ENCODE measurements at regions not wholly inside any gene's neighbourhood (a gene's known extent, or its start where the extent isn't known, plus 50 kb on each side); places are given as distances from the start of the nearest gene placed in this dataset.

DNA sequence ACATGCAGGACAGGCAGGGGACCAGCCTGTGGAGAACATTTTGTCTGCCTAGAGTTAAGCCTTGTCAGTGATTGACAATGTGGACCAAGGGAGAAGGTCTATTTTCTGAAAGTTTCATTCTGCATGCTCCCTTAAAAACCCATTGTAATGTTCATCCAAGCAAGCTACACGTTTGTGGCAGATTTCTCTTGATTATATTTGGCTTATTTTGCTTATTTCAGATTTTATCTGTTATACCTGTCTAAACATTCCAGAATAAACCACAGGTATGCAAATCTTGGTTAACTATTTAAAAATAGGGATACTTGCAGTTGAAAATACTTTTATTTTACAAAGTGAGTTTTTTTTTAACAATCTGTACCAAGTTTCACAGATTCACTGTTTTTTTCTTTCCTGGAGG, 78.2 kb upstream of the F3 start:
- Histone ChIP-seq H3K27me3 (ENCODE audit: insufficient read depth in 3 of 3, low read length in 2 of 3) (no peaks in the 10 kb centered on the region), H3K9me3 (no peaks in the 10 kb centered on the region), H3K4me1 (no peaks in the 10 kb centered on the region), H3K36me3 (ENCODE audit: insufficient read depth in 1 of 2, low read depth in 1 of 2) (no peaks in the 10 kb centered on the region), H3K4me3 (no peak overlapping the region), H3K27ac (no peak overlapping the region)
- intact Hi-C loops (cut with DNase I) = no loop called here
- 19 to 36% (median 29%) methylated on average over 1 of the region's 1 CpG for WGBS, 3 donors
- DNase-seq (no peak), ATAC-seq (no peak)
- TF ChIP-seq, protein P1, sequence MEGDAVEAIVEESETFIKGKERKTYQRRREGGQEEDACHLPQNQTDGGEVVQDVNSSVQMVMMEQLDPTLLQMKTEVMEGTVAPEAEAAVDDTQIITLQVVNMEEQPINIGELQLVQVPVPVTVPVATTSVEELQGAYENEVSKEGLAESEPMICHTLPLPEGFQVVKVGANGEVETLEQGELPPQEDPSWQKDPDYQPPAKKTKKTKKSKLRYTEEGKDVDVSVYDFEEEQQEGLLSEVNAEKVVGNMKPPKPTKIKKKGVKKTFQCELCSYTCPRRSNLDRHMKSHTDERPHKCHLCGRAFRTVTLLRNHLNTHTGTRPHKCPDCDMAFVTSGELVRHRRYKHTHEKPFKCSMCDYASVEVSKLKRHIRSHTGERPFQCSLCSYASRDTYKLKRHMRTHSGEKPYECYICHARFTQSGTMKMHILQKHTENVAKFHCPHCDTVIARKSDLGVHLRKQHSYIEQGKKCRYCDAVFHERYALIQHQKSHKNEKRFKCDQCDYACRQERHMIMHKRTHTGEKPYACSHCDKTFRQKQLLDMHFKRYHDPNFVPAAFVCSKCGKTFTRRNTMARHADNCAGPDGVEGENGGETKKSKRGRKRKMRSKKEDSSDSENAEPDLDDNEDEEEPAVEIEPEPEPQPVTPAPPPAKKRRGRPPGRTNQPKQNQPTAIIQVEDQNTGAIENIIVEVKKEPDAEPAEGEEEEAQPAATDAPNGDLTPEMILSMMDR (IDR thresholded peaks at IDR 0.05) = no peak

DNA sequence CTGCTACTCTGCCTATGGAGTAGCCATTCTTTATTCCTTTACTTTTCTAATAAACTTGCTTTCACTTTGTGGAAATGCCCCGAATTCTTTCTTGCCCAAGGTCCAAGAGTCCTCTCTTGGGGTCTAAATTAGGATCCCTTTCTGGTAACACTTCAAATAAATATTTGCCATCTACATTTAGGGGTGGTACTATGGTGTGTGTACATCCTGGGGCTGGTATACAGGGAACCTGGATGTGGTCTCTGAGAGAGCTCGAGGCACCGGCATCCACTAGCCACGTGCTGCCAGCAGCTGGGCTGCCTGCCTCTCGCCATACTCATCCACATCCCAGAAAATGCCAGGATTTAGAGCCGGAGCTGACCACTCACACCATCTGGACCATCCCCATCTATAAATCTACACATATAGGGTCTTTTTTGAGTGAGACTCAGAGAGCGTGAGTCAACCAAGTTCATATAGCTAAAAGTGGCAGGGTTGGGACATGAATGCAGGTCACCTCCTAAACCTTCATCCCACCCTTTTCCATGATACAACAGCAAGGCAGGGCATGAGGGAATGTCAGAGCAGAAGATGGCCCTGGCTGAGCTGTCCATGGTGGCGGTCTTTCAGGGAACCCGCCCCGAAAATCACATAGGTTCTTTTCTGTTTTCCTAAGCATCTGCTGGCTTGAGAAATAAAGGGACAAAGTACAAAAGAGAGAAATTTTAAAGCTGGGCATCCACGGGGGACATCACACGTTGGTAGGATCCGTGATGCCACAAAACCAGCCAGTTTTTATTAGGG, 76.6 kb upstream of the F3 start:
- ATAC-seq = no peak
- WGBS, 3 donors = 90 to 93% (median 91%) methylated on average over 13 of the region's 13 CpGs
- TF ChIP-seq, protein P1 (IDR thresholded peaks at IDR 0.05) = no peak
- H3K4me1 ChIP-seq = no peaks in the 10 kb centered on the region
- H3K27ac ChIP-seq = no peak overlapping the region
- no peak overlapping the region for H3K4me3 ChIP-seq
- DNase-seq = no peak
- H3K9me3 ChIP-seq = no peaks in the 10 kb centered on the region
- intact Hi-C loops (cut with DNase I) = no loop called here
- no peaks in the 10 kb centered on the region for H3K27me3 ChIP-seq (ENCODE audit: insufficient read depth in 3 of 3, low read length in 2 of 3)
- H3K36me3 ChIP-seq (ENCODE audit: insufficient read depth in 1 of 2, low read depth in 1 of 2) = no peaks in the 10 kb centered on the region

DNA sequence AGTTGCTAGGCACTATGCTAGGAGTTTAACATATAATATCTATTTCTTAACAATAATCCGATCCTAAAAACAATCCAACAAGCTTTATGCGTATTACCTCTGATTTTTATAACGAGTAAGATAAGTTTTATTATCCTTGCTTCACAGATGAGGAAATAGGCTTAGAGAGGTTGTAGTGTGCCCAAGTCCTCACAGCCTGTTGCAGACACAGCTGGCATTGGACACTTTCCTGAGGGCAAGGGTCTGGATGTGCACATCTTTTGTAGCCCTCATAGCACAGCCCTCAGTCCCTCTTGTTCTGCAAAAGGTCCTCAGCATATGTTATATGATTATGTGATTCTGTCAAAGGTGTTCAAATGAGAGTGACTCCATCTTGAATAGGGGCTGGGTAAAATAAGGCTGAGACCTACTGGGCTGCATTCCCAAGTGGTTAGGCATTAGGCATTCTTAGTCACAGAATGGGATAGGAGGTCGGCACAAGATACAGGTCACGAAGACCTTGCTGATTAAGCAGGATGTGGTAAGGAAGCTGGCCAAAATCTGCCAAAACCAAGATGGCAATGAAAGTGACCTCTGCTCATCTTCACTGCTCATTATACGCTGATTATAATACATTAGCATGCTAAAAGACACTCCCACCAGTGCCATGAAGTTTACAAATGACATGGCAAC, 75.7 kb upstream of the F3 start:
- TF ChIP-seq, protein P1 (IDR thresholded peaks at IDR 0.05) = no peak
- H3K27ac ChIP-seq = no peak overlapping the region
- no peak overlapping the region for H3K4me3 ChIP-seq
- WGBS, 3 donors = 71 to 73% (median 71%) methylated on average over 6 of the region's 6 CpGs
- no peak for ATAC-seq
- intact Hi-C loops (cut with DNase I) = no loop called here
- no peak for DNase-seq
- H3K27me3 ChIP-seq (ENCODE audit: insufficient read depth in 3 of 3, low read length in 2 of 3) = no peaks in the 10 kb centered on the region
- H3K4me1 ChIP-seq = no peaks in the 10 kb centered on the region
- no peaks in the 10 kb centered on the region for H3K36me3 ChIP-seq (ENCODE audit: insufficient read depth in 1 of 2, low read depth in 1 of 2)
- H3K9me3 ChIP-seq = no peaks in the 10 kb centered on the region

DNA sequence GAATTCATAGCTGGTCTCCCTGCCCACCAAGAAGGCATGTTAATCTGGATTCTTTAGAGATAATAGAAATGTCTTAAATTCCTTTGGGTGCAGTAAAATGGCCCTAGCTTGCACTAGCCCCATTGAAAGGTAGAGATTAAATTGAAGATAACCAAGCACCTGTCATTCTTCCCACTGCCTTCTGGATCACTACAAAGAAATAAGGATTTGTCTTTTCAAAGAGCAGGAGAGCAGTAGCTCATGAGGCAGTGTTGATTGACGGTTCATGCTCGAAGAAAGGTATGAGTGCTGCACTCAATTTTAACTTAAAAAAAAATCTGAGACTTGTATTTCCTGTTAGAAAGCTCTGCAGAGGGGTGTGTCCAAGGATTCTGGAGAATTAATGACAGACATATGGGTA, 74.9 kb upstream of the F3 start:
- no peaks in the 10 kb centered on the region for H3K9me3 ChIP-seq
- intact Hi-C loops (cut with DNase I) = no loop called here
- no peak overlapping the region for H3K4me3 ChIP-seq
- TF ChIP-seq, protein P1 (IDR thresholded peaks at IDR 0.05) = no peak
- 64 to 80% (median 64%) methylated on average over 2 of the region's 2 CpGs for WGBS, 3 donors
- DNase-seq (no peak), ATAC-seq (no peak)
- no peak overlapping the region for H3K27ac ChIP-seq
- H3K27me3 ChIP-seq (ENCODE audit: insufficient read depth in 3 of 3, low read length in 2 of 3) = no peaks in the 10 kb centered on the region
- H3K36me3 ChIP-seq (ENCODE audit: insufficient read depth in 1 of 2, low read depth in 1 of 2) = no peaks in the 10 kb centered on the region
- no peaks in the 10 kb centered on the region for H3K4me1 ChIP-seq

Data from psoas muscle (tissue), 7 donors.